ENCODE measurements at regions not wholly inside any gene's neighbourhood (a gene's known extent, or its start where the extent isn't known, plus 50 kb on each side); places are given as distances from the start of the nearest gene placed in this dataset.

- TF ChIP-seq PAX5 (IDR thresholded peaks at IDR 0.05; ENCODE audit: insufficient read depth, low read length, severe bottlenecking) (no peak), POLR2AphosphoS5 (IDR thresholded peaks at IDR 0.05; ENCODE audit: low read depth, low read length) (no peak)
Measured at GRCh38 chr9:3704890-3705289, 179.1 kb upstream of the RFX3 start.

Data from GM12891 (cell line).